Heart left ventricle (tissue), 13 donors: ENCODE measurements at regions not wholly inside any gene's neighbourhood (a gene's known extent, or its start where the extent isn't known, plus 50 kb on each side); places are given as distances from the start of the nearest gene placed in this dataset.

ENCODE experiments used
- CTCF ChIP-seq, 12 donors: fragments of 200-600 bp; sonication (generic) in 4 of 12; IDR thresholded peaks; one replicate each; pipeline versions ENCODE4 v1.5.0 to v1.8.0; 2018 to 2022; ENCODE audit warnings: antibody characterized with exemption in 12 of 12, mild to moderate bottlenecking in 5 of 12
- POLR2A ChIP-seq, 2 donors: fragments of 450-650 bp; IDR thresholded peaks; one replicate each; pipeline ENCODE4 v1.6.1; 2017; ENCODE audit warnings: antibody characterized with exemption in 2 of 2, mild to moderate bottlenecking in 2 of 2, moderate library complexity in 2 of 2
- donor health status: ischemic (EF 13 %, LVEDD 7.1; RV severe dilation, severe dysfunction).
- donor health status: DM: no; HTN: yes; CAD: no.
- donor health status: DM: no; HTN: no; CAD: no.
- donor health status: ischemic (EF 25% LVEDD 6.9; RV normal size, moderate dysfunction).
- donor health status: ischemic (EF 25% LVEDD 5.7; RV mildly dilated, moderate dysfunction).
- donor health status: ischemic (EF 35%, LVEDD 5.7; RV mildly dilated, moderate dysfunction).
- donor health status: nonischemic (EF 11% LVEDD 7.7; RV severe dilation, severe dysfunction).
- donor health status: DM: yes; HTN: yes; CAD: no.
- donor health status: PGD.
- donor health status: ischemic (EF 29% LVEDD 5.4; RV normal size, mild dysfunction).
- donor health status: nonischemic (EF 23%, LVEDD 6.1; RV moderate dilation, normal function).

DNA sequence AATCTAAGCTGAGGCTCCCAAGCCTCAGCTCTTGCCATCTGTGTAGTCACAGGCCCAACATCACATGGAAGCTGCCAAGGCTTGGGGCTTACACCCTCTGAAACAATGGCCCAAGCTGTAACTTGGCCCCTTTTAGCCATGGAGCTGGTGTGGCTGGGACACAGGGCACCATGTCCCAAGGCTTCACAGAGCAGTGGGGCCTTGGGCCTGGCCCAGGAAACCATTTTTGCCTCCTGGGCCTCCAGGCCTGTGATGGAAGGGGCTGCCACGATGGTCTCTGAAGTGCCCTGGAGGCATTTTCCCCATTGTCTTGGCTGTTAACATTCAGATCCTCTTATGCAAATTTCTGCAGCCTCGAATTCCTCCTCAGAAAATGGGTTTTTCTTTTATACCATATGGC is 952.3 kb upstream of the GOT2 start:
- TF ChIP-seq CTCF (IDR thresholded peaks at IDR 0.05): no peak
- TF ChIP-seq POLR2A (IDR thresholded peaks at IDR 0.05): no peak
